GM19372 (cell line): ENCODE measurements at regions not wholly inside any gene's neighbourhood (a gene's known extent, or its start where the extent isn't known, plus 50 kb on each side); places are given as distances from the start of the nearest gene placed in this dataset.

Source experiments
- ATAC-seq: cut with Tn5 transposase; IDR thresholded peaks from one replicate; pipeline ENCODE4 v1.9.1; 2021; ENCODE audit warnings: mild to moderate bottlenecking, low read depth, moderate library complexity; ENCODE audit not compliant: unreplicated experiment

DNA sequence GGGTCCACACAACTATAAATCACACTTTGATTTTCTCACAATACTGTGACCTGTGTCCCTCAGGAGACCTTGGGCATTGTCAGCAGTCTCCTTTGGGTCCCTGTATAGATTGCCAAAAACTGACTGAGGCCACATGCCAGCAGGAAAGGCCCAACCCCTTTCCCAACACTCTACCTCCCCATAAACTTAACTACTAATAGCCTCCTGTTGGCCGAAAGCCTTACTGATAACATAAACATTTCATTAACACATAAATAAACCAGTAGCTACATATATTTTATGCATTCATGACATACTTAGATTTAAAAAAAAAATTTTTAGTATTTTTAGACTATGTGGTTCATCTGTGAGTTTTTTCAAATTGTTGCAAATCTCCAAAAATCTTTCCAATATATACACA lies 153.5 kb downstream of the ARL4C start:
- no peak for ATAC-seq

DNA sequence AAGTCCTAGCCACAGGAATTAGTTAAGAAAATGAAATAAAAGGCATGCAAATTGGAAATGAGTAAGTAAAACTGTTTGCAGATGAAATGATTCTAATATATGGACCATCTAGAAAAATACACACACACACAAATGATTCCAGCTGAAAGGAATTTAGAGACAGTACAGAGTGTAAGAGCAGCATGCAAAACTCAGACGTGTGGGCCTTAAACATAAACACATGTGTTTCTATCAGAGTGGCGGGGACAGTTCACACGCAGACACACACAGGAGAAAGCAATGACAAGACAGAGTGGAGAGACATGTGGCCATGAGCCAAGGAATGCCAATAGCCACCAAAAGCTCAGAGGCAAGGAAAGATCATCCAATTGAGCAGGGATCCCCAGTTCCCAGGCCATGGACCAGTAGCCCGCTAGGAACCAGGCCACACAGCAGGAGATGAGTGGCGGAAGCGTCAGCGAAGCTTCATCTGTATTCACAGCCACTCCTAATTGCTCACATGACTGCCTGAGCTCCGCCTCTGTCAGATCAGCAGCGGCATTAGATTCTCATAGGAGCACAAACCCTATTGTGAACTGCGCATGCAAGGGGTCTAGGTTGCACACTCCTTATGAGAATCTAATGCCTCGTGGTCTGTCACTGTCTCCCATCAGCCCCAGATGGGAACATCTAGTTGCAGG lies 155.4 kb downstream of the ARL4C start:
- ATAC-seq = no peak

DNA sequence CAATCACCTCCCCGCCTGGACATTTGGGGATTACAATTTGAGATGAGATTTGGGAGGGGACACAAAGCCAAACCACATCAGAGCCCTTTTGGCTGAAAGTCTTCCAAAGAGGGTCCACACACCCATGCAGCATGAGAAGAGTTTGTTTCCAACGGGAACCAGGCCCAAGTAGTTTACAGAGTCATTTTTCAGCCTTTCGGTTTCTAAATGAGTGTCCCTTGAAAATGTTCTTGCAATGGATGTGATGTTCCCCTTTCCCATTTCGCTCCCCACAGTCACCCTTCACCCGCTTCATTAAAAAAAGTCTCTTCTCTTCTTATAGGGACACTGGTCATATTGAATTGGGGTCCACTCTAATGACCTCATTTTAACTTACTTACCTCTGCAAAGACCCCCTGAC lies 157.4 kb downstream of the ARL4C start:
- no peak for ATAC-seq

DNA sequence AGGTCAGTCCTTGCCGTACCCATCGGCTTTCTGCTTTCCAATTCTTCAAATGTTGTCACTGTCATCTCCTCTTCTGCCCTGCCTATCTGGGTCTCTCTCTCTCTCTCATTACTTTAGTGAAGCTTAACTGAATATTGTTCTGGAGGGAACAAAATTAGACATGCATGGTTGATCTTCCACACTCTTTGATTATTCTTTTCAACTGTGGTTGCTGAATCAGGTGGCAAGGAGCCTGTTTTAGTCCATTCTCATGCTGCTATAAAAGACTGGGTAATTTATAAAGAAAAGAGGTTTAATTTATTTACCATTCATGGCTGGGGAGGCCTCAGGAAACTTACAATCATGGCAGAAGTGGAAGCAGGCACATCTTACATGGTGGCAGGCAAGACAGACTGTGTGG lies 157.9 kb downstream of the ARL4C start:
- ATAC-seq = no peak

DNA sequence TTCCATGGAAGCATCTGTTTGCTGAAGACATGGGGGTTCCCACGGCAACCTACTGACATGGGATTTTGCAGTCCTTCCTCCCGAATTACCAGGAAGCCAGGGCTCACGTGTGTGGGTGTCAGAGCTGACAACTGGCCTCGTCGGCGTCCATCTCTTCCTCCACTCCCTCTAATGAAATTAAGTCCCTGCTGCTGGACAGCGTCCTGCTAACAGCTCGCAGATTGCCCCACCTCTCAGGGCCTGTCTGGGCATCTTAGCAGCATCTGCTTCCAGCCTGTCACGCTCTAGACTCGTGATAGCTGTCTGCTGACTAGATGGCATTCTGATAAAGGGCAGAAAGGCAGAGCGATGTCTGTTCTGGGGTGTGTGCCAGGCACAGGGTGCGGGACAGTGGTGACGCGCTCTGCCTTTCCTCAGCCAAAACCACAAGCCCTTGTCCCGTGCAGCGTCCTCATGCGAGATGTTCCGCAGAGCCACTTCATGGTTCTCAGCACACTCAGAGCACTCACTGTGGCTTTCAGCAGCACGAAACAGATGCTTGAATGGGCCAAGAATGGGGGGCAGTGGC lies 161.1 kb downstream of the ARL4C start:
- ATAC-seq = no peak

DNA sequence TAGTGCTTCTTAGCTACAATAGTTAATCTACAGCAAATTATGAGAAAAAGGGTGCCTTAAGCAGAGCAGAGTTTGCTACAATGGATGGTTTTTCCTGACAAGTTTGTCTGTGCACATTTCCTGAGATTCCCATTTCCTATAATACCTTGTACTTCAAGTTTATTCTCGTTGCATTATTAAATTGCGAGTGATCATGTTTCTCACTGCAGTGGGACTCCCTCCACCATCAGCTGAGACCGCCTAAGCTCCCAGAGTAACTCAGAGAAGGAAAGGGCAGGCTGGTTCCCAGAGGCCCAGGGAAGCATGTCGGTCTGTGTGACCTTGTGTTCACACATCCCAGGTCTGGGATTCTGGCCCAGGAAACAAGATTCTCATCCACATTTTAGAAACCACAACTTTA lies 162.1 kb downstream of the ARL4C start:
- ATAC-seq = no peak

DNA sequence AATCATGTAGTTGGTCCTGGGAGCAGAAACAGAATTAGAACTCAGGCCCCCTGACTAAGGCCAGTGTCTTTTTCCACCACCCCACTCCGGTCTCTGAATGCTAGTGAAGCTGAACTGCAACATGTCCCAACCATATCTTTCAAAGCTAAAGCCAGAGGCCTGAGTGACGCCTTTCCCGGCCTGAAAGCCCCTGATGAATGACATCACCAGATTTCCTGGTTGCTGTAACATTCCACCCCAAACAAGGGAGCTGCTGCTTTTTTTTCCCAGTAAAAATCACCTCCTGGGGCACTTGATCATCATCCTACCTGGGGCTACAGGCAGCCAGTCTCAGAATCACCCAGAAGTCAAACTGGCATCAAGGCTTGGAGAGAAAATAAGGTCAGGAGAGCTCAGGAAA lies 162.7 kb downstream of the ARL4C start:
- ATAC-seq = no peak

DNA sequence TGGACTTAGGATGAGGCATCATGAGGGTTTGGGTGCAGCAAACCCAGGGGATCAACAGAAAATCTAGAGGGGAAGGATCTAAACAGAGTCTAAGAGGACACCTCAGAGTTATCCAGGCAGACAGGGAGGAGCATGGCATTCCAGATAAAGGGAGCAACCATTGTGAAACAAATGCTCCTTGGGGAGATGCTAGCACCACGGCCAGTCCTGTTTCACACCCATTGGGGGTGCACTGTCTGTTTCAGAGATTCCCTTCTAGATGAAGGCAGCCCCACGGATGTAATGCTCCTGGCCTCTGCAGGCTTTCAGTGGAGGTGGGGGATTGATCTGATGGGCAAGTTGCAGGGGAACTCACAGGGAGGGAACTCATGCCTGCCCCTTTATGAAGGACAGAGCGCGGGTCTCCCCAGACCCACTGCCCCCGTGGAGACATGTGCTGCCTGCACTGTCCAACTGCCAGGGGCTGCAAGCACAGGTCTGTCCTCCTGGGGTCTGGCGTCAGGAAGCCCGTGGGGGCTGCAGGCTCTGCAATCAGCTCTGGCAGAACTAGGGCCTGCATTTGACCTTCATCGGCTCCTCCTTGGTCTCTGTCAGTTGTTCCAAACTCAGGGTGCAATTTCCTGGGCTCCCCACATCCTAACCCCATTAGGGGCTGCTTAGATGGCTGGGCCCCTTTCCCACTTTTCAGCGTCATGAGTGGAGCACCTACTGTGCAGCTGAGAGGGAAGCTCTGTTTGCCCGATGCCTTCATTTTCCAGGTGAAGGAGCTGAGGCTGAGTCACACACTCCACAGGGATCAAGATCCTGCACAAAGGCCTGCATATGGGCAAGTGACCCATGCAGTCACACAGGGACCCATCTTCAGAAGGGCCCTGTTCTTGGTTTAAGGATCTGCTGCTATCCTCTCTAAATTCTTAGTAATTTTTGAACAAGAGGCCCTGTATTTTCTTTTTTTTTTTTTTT lies 163.4 kb downstream of the ARL4C start:
- ATAC-seq = no peak

DNA sequence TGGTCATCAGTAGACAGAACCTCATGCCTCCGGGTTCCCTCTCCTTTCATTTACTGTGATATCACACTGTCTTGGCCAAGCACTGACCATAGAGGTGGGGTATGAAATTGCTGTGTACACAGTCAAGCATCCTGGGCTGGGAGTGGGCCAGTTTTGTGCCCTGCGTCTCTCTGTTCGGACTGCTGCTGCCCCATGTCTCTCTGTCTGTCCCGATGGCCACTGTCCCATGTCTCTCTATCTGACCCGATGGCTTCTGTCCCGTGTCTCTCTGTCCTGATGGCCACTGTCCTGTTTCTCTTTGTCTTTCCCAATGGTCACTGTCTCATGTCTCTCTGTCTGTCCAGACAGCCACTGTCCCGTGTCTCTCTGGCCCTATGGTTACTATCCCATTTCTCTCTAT lies 164.9 kb downstream of the ARL4C start:
- no peak for ATAC-seq

DNA sequence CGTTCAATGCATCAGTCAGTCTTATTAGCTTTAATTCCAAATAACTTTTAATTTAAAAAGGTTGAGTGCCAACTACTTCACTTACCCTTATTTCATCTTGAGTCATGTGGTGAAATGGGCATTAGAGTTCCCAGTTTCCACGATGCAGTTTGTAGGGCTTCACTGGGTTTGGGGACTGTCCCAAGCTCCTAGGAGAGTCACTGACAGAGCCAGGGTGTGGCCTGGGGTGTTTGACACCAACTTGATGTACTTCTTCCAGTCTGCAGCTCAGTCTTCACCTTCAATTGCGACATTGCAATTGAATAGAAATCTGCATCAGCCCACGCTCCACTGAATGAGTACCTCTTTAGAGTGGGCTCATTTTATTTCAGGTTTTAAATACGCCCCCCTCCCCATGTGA lies 165.3 kb downstream of the ARL4C start:
- ATAC-seq = no peak

DNA sequence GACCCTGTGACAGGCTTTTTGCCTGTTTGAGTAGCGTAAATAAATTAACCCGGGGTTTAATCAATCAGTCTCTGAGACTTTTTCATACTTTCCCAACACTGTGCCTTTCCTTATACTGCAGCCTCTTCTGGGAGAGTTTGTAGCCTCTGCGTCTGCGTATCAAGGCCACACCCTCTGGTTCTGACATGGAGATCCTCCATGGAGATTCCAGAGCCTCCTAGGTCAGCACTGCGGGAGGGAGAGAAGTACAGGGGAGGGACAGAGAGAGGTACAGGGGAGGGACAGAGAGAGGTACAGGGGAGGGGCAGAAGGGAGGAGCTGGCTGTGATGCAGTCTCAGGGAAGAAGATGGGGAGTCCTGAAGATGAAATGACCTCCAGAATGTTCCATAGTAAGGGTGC lies 166.0 kb downstream of the ARL4C start:
- ATAC-seq = no peak

DNA sequence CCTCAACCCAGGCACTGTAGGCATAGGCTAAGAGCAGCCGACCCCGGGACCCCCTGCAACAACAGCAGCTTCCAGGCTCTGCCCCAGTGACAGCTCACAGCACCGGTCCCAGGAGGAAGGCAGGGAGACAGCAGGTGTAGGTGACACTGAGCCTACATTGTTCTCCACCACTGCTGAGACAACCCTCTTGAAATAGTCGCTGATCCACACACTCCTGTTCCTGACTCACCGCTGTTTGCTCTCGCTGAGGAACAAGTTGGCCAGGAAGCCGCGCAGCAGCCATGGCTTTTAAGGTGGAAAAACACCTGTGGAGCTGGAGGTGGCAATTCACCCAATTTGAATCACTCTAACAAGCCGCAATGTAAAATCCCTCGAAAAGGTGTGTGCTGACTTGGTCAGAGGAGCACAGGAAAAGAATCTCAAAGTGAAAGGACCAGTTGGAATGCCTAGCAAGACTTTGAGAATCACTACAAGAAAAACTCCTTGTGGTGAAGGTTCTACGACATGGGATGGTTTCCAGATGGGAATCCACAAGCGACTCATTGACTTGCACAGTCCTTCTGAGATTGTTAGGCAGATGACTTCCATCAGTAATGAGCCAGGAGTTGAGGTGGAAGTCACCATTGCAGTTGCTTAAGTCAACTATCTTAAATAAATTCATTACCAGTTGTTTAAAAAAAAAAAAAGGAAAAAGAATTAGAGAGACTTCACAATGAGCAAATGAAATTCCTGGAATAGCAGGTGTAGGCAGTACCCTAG lies 167.5 kb downstream of the ARL4C start:
- no peak for ATAC-seq

DNA sequence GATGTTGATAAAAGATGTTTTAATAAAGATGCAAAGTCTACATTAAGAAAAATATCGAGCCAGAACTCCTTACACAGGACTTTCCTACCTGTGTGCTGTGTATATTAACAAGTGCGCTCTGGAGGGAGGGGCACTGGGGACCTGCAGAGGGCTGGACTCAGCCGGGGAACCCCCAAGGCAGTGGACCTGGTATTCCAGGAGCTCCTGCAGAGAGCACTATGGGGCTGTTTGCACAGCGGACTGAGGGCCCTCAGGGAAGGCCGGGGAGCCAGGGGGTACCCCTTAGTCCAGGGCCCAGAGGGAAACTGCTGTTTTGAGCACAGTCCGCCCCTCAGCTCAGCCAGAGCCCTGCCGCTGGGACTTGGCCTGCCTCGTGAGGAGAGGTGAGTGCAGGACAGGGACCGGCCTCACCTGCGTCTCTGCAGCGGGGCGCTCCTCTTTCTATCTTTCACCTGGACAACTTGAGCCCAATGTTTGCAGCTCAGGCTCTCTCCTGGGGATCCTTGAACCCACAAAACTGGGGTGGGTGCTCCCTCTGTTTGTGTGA lies 168.4 kb downstream of the ARL4C start:
- ATAC-seq = no peak

DNA sequence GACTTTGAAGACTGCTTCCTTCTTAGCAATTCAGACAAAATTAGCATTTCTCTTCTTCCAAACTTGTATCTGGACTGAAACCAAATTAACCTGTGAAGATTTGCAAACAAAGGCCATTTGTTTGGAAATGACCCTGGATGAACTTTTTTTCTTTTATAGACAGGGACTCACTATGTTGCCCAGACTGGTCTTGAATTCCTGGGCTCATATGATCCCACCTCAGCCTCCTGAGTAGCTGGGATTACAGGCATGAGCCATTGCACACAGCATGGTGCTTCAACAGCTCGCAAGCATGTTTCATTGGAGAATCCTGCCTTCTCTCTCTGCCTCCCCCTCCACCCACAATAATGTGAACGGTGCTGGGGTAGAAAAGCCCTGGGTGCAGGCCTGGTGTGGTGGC lies 170.2 kb downstream of the ARL4C start:
- no peak for ATAC-seq

DNA sequence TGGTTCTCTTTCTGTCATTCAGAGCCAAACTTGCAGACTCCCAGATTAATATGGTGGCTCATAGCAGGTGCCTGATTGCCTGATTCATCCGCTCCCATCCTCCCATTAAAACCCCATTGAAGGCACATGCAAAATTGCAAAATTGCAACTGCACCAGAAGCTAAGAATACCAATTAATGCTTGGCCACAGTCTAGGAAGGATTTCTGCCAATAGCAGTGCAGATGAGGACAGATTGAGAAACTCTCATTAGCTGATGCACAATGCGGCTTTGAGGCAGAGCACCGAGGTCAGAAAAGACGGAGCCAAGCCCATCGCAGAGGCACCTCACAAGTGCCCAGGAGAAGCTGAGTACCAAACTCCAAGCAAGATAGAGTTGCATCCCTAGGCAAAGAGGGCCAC lies 172.8 kb downstream of the ARL4C start:
- ATAC-seq = no peak

DNA sequence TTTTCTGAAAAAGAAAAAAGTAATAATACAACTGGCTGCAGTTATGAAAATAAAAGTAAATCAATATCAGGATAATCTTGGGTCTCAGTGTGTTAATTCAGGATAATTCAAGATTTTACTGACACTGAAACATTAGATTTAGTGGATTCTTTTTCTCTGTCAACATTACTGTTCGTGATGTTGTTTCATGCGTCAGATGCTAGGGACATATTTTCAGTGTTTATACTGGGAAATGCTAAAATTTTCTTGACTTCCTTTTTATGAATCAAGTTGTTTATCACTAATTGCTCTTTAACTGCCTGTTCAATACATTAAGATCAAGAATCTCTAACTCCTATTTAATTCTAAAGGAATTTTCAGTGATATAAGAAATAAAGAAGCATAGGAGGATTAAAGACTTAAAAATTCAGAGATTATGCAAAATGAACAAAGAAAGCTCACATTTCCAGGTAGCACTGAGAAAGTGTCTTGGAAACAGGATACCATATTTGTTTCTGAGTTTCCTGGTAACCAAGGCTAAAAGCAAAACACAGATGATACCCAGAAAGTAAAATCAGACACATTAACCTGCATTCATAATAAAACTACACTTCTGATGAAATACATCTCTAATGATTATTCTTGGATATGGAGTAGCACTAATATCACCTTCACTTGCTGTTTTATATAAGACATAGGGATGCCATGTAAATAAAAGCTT lies 174.0 kb downstream of the ARL4C start:
- no peak for ATAC-seq

DNA sequence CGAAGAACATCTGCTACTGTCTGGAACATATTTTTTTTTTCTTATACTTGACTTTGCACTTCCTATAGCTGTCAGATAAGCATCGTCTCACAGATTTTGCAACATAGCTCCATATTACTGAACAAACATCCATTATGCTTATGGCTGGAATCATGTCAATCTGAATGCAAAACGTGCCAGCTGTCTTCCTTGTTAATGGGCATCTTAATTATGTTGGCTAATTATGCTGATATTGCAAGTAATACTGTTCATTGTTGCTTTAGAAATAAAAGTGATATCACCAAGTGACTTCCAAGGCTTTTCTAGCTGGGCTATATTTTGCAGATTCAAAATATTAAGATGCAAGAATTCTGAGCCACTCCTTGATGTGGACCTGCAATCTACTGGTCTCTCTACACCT lies 176.8 kb downstream of the ARL4C start:
- no peak for ATAC-seq

DNA sequence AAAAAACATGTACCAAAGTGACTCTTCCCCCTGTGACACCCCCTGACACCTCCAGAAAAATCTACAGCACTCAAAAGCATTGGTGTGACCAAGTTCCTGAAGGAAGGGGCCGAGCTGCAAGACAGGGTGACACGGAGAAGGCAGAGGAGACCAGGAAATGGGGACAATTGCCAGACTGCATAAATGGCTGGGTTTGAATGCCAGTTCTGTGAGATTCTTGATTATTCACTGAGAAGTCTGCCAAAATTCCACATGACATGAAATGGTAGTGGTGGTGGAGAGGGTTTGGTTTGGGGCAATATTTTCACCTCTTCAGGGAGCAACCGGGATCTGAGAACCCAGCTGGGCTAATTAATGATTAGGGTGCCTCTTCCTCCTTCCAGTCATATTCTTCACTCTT lies 178.5 kb downstream of the ARL4C start:
- no peak for ATAC-seq

DNA sequence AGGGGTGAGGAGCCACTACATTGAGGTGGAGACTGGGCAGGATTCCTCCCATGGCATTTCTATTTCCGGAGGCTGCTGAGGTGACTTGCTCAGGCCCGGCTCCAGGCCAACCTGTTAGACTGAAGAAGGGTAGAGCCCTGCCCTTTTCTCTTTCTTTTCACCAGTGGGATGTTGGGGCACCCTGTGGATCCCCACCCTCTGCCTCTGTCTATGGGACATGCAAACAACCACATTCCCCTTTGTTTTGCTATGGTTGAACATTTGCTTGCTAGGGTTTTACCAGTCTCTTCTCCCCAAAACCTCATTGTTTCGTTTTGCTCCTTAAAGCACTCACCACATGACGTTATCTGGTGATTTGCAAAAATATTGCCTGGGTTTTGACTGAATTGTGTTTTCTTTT lies 183.3 kb downstream of the ARL4C start:
- ATAC-seq = no peak

DNA sequence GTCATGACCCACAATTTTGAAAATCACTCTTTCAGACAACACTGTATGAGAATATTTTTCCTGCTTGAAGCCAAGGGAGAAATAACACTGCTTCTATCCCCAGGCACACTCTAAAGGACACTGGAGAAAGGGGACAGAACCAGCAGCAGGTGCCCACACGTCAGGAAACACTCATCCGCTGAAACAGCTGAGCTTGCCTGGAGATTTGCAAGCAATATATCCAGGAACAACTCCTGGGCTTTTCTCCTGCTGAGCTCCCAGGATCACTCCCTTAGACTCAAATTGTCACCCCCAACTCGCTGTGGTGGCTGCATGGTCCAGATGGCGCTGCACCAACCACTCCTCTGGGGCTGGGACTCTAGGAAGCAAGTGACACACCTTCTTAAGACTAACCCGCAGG lies 186.7 kb downstream of the ARL4C start:
- no peak for ATAC-seq
